Fibroblast of the conjunctiva (primary cell): ENCODE measurements at regions not wholly inside any gene's neighbourhood (a gene's known extent, or its start where the extent isn't known, plus 50 kb on each side); places are given as distances from the start of the nearest gene placed in this dataset.
A peak's percentile ranks its signal among the peaks of the same experiment; 100 is the strongest.

Experiments
- DNase-seq: peaks from one replicate; pipeline ENCODE4 v3.0.0-alpha.2; 2010; ENCODE audit warnings: low read depth

DNA sequence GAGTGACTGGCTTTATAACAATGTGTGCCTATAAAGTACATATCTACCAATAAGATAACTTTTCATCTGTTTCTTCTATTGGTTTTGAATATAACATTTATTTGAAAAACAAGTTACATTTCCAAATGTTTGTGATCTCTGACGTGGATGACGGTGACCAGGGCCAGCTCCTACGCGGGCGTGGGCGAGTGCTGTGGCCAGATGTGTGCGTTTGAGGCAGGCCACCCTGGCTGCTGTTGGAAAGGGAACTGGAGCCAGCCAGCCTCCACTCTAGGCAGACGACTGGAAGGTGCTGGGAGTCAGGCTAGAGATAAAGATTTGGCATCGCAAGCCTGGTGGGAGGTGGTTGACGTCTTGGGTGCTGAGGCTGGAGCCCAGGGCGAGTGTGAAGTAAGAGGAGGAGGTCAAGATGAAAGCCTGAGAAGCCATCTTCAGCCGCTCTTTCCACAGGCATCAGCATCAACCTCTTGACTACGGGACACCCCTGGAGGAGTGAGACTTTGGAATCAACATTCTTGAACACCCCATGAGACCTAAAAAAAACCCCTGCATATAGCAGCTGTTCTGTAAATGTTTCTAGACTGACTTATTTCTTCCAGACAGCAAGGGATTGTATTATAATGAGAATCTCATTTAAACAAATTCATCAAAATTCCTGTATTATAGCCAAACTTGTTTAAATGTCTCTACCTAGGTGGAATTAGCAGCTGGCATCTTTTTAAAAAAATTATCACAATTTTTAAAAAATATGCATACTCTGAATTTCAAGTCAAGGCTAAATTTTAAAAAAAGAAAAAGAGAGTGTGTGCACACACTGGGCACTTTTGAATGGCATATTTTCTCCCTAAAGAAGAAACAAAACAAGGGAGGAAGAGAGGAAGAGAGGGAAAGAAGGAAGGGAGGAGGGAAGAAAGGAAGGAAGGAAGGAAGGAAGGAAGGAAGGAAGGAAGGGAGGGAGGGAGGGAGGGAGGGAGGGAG, 112.5 kb upstream of the SLC44A3 start:
- DNase-seq: no peak

DNA sequence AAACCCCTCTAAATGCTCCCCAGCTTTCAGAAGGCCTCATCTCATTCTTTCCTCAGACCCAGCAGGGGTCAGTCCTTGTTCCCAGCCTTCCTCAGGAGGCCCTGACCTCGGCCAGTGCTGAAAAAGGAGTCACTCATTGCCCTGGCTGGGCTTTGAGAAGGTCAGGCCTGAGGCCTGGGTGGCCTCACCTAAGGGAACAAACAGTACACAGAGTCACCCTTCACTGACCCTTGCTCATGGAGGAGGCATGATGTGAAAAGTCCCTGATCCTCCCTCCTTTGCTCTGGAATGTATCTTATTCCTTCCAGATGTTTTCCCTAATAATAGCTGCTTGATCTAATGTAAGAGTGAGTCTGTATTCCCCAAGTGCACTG, 117.7 kb upstream of the SLC44A3 start:
- DNase-seq: peak; percentile 50

DNA sequence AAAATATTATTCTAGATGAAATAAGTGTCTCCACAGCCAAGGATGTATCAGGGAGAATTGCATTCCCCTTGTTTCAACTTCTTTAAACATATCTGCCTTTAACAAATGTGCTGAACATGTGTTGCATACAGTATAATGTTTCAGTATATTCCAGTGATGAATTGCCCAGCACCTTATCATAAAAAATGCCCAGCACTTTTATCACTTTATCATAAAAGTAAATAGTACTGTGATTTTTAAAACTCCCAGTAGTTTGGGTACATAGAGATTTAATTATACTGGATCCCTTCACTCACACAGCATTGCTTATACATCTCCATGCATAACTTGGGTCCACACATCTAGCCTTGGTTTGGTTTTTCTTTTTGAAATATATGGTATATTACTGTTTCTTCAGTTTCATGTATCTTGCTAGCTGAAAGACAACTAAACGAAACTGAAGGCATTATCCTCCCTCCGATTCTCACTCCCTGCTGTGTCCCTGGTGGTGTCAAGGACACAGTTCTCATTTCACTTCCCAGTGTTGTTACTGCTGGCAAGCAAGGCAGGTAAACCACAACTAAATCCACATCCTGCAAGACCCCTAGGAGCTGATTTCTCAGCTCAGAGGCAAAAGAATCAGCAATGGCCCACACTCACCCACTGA, 118.2 kb upstream of the SLC44A3 start:
- no peak for DNase-seq

DNA sequence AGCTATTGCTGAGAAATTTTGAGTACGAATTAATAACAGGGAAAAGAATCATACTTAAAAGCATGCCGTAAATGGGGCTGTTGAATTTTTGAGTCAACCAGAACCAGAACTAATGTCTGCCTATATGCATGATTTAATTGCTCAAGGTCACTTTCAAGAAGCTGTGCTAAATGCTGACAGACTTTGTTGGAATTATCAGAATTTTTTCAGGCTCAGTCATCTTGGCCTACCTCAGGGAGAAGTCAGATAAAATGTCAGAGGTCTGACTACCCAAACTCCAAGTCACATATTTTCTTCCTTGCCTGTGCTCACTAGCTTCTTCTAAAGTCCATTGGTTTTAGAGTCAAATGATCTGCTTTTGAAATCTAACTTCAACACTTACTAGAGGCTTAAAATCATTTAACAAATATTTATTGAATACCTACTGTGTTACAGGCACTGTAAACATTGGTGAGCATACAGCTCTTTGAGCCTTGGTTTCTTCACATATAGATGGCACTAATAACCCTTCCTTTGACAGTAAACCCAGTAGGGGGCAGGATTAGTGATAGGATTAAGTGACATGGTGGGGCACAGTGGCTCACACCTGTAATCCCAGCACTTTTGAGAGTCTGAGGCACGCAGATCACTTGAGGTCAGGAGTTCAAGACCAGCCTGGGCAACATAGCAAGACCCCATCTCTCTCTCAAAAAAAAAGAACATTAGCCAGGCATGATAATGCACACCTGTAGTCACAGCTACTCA, 121.2 kb upstream of the SLC44A3 start:
- peak; percentile 21 for DNase-seq

DNA sequence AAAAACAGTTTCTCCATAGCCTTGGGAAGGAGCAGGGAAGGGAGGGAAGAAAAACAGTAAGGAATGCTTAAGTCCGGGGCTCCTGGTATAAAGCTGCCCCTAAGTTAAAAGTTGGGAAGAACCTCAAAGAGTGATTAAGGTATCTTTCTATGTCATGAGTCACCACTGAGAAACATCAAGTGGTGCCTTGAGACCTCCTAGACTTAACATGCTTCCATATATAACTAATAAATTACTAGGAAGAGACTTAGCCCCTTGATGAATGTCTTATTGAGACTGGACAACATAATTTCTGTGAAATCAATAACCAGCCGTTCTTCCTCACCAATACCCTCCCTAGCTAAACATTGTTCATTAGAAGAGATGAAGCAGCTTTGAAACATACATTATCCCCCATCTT, 121.8 kb upstream of the SLC44A3 start:
- DNase-seq: no peak

DNA sequence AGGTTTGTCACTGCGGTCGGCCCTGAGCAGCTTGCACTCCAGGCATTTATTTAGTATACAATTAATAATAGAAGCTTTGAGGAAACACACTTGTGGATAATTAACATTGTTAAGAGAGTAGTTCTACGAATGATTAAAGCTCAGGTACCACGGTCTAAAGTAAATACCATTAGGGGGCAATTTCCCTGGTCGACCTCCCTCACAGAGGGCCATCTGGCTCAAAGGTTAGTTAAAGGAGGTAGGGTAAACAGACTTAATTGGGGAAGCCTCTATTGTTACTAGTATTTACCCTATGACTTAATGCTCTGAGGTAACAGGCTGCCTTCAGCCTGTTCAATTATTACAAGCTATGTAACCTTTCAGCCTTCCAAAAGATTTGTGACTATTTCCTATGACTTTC, 122.3 kb upstream of the SLC44A3 start:
- DNase-seq: no peak

DNA sequence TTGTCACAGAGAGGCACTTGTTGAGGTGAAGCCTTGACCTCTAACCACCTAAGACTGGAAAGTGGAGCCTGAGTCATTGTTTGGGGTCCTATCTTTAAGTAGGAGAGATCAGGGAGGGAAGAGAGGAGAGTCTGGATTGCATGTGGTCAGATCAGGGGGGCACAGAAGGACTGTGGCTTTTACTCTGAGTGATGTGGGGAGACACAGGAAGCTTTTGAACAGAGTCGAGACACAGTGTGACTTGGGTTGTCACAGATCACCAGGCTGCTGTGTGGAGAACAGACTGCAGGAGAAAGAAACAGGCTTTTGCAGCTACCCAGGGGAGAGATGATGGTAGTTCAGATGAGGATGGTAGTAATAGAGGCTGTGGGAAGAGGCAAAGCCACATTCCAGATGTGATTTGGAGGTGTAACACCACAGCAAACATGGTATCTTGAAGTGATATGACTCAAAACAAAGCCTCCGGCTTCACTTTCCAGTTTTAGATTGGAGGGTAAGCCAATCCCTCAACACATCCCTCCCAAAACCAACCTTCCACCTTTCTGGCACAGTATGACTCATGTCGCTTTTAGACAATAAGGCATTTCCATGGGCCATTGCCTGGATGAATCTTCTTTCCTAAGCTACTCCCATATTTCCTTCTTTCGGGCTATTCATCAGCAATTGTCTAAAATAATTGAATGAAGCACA, 125.8 kb upstream of the SLC44A3 start:
- DNase-seq: no peak

DNA sequence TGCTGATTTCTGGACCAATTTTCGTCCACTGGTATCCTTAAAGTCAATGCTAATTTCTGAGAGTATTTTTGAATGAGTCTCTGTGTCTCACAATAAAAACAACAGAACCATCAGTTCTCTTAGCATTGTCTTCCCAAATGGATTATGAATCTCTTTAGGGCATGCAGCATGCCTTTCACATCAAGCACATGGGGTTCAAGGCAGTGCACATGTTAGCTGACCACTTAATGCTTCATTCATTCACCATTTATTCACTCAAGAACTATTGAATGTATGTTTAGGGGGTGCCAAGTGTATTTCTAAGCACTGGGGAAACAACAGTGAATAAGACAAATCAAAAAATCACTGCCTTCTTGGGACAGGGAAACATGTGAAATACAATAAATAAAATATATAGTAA, 126.7 kb upstream of the SLC44A3 start:
- no peak for DNase-seq

DNA sequence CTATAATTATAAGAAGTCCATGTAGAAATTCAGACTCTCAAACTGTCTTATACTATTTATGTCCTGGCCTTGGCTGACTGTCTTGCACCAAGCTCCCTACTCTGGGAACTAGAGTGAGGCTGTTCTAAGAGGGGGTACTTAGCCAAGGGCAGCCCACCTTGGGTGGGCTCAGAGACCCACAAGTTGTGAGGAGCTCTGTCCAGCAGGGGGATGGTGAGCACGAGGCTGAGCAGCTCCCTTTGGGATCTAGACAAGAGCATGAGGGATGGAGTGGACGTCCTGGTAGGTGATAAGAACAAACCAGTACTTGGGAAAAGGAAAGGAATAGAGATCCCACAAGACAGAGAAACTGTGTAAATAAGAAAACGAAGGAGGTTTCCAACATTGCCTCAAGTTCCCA, 127.1 kb upstream of the SLC44A3 start:
- DNase-seq: no peak

DNA sequence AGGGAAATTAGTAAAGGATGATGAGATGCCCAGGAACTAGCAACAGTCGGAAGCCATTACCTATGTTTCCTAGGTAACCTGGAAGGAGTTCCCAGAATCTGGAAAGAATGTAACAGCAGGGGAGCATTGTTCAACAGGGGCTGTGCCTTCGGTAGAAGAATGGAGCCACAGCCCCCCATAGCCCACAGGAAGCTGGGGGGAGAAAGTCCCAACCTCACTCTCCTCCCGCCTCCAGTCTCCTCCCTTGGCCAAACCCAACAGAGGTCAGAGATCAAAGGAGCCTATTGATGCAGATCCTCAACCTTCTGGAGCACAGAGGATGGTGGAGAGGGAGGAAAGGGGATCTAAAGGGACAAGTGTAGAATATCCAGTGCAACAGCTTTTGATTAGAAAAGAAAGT, 131.5 kb upstream of the SLC44A3 start:
- DNase-seq: no peak

DNA sequence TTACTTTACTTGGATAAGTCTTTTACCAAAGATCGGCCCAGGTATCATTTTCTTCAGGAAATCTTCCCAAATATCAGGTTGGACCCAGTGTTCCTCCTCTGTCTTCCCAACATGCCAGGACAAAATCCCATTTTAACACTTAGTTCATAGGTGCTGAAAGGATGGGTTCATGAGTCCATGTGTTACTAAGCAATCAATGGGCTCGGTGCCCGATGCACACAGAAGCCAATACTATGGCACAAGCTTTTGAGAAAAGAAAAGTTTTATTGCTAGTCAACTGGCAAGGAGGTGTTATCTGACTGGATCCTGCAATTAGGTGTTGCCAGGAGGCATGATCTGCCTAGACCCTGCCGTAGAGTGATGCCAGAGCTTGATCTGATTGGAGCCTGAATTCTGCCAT, 133.3 kb upstream of the SLC44A3 start:
- no peak for DNase-seq

DNA sequence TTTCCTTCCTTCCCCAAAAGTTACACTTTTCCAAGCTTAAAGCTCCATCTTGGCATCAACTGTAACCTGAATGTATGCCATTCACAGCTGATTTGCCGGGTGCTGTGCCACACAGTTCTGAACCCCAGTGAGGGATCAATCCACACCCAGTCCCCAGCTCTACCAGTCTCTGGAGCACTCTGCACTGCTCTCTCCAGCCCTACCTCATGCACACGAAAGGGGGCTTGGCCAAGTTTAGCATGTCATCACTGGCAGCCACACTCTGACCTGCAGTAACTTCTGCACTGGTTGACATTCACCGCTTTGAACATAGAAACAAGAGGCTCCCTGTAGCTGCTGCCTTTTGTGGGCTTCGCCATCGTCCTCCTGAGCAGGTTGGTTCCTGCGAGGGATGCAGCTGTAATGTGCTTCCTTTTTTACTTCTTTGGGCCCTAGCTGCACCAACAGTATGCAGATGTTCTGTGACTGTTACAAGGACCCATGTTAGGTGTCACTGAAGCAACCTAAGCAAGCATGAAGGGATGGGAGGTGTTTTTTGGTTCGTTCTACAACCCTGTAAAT, 135.4 kb upstream of the SLC44A3 start:
- no peak for DNase-seq

DNA sequence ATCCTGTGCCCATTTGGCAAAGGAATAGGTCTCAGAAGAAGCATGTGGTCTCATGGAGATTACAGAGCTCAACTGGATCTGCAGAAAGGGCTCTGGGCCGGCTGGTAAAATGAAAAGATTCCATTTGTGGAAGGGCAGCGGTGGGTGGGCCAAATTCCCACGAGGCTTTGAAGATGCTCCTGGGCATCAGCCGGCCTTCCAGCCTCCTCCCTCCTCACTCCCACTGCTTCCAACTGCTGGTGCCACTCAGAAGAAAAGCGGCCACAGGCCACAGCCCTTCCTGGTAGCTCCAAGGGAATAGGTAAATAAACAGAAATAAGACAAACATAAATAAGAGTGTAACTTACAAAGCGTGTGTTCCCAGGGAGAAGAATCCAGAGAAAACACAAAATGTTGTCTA, 136.3 kb upstream of the SLC44A3 start:
- no peak for DNase-seq

DNA sequence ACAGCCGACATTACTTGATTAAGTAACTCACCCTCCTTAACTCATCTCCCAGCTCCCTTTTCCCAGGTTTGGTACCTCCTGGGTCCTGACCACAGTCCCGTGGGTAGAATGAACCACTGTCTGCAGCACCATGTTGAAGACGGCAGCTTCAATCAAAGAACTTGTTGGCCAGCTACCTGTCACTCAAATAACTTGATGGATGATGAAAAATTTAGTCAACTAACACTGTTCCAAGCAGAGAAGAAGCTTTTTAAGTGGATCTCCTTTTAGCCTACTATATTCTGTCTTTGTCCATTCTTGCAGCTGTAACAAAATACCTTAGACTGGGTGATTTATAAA, 138.4 kb upstream of the F3 start:
- no peak for DNase-seq

DNA sequence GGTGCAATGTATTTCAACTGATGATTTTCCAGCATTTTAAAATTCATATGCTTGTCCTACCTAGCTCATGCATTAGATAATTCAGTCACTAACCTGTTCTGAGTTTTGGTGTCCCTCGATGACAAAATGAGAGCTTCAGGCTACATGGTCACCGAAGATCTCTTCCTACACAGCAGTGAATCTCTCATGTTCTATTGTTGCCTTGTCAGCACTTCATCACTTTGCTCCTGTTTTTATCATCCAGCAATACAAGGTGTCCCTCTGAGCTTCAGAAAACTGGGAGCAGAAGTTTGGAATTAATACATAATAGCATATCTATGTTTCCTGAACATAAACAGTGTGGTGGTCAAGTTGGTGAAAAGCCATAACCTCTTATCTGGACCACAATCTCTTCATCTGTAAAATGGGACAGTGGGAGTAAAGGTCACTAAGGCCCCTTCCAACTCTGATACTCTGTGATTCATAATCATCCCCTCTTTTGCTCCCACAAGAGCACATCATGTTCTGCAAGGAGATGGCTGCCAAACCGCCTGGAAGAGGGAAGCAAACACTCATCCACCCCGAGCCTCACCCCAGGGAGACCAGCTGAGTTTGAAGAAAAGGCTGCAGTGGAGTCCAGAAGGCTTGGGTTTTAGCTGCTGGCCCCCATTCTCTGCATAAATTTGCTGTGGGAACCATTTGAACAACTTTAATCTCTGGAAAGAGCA, 137.9 kb upstream of the F3 start:
- no peak for DNase-seq

DNA sequence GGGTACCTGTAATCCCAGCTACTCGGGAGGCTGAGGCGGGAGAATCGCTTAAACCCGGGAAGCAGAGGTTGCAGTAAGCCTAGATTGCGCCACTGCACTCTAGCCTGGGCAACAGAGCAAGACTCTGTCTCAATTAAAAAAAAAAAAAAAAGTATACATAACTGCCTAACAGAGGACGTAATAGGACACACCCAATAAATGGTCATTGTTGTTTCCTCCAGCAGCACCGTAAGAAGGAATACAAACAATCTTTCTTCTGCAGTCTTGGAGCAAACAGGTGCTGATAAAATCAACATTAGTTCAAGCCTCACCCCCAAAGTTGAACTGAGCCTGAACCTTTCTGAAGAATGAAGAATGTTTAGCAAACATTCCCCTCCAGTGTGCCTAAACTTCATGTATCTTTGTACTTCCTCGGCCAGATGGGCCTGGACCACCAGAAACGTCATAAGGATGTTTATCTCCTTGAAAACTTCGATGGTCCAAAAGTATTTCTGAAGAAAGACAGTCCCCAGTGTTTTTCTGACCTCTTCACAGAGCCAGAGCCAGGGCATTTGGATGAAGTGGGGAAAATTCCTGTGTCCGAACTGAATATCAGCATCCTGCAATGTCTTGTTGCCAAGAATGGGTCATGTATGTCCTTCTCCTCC, 136.8 kb upstream of the F3 start:
- no peak for DNase-seq

DNA sequence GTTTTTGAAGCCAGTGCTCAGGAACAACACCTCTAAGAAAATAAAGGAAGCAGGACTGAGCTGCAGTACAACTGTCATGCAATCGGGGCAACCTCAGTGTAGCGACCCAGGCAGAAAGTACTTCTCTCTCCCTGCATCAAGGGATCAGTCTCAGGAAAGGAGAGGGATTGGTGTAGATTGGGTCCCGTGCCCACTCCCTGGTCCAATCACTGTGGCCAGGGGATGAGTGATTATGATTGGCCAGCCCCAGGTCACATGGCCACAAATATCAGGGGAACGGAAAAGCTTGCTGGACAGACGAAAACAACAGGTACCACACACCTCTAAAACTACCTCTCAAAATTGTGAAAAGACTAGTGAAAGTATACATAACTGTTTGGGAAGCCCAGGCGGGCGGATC, 136.2 kb upstream of the F3 start:
- DNase-seq: no peak

DNA sequence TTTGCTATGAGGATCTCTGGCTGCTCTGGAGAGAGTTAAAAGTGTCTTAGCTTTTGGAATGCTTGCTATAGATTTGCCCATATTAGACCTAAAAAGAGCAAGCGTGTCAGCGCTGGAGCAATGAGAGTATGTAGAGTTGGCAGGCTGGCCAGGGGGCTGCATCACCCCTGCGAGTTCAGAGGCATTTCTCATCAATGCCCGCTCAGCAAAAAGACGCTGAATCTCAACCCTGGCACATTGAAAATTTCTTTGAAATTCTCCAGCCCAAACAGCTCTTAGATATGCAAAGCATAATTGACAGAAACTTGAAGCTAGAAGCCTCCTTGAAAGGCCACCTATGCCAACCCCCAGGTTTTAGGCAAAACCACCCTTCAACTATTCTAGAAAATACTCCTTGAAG, 135.5 kb upstream of the F3 start:
- DNase-seq: no peak

DNA sequence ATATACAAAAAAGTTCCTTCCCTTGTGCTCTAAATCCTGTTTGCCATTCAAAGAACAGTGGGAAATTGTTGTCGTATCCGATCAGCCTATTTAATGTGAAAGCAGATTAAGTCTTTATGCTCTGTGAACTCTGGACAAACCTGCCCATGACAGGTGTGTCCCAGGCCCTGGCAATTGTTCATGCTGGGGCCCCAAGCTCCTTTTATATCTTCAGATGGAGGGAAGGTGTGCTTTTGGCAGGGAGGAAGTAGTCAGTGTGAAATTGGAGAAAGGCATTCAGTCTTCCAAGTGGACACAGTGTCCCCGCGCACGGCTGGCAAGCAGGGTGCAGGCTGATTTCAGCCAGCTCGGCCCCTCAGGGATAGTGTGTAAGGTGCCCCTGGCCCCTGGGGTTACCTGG, 135.1 kb upstream of the F3 start:
- DNase-seq: no peak

DNA sequence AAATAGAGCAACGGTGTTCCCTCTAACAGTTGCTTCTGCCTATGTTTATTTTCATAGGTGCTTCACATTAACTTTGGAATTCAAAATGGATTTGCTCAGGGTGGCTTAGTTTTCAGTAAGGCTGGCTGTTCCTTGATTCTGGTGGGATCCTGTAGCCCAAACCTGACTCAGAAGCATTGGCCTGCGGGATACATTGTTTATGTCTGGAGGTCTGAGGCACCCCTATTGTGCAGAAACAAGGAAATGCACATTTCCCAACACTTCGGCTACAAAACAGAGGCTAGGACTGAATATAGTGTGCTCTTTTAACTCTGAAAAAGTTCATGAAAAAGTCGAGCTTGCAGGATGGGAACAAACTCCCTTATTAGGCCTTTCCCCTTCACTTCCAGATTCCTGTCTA, 133.8 kb upstream of the F3 start:
- no peak for DNase-seq

DNA sequence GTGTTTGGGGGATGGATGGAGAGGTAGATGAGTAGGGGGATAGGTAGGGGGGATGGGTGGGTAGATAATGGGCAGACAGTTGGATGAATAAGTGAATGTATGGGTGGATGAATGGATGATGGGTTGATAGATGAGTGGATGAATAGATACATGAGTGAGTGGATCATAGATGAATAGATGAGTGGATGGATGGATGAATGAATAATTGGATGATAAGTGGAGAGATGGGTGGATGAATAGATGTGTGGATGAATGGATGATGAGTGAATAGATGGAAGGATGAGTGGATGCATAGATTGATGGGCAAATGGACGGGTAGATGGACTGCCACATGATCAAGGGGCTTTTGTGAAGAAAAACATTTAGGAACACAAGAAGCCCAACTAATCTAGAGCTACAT, 133.3 kb upstream of the F3 start:
- no peak for DNase-seq
